ENCODE measurements at regions not wholly inside any gene's neighbourhood (a gene's known extent, or its start where the extent isn't known, plus 50 kb on each side); places are given as distances from the start of the nearest gene placed in this dataset.

DNA sequence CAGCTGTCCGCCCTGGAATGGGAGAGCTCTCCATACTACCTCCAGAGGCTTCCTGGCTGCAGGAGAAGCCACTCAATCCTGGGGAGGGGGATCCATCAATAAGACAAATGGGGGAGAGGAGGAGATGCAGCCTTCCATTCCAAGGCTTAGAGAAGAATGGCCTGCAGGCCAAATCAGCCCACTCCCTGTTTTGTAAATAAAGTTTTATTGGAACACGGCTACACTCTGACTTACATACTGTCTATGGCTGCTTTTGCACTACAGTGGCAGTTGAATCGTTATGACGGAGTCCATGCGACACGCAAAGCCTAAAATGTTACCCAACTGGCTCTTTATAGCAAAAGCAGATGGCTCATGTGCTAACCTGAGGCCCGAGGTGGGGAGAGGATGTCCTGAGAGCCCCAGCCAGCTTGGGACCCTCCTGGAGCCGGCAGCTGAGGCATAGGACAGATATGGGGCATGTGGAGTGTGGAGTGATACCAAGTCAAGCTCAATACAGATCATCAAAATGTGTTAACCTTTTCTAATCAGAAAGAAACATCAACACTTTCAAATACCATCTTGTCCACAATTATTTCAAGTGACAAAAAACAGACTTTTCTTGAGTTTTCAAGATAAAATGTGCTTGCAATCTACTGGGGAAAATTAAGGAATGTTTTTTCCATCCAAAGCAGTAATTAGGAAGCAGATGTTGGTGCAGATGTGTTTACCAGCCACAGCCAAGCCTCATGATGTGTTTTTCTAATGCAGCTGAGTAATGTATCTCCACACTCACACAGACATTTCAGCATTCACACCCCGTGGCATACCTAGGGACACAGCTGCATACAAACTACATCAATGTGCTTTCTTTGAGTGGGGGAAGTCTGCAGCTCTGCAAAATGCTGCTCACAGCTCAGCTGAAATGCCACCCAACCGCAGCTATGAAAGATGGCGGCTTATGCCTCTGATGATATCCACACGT is 181.6 kb downstream of the SHANK2 start:
- WGBS, 2 experiments (ENCODE audit: insufficient coverage in 1 of 2, insufficient read length in 1 of 2): 91 to 92% methylated on average over 7 to 12 of the region's 12 CpGs
- no peaks in the 10 kb centered on the region for H3K27me3 ChIP-seq (ENCODE audit: control insufficient read depth, insufficient read depth, low read length, poor library complexity, severe bottlenecking)

GRCh38 chr11:71068963-71069362 is 183.4 kb downstream of the SHANK2 start:
- no peak overlapping the region for H3K4me3 ChIP-seq (ENCODE audit: low read length)
- no peaks in the 10 kb centered on the region for H3K36me3 ChIP-seq (ENCODE audit: control insufficient read depth, insufficient read depth, low read length)
- TF ChIP-seq CTCF (conservative IDR thresholded peaks at IDR 0.05): no peak
- no peak overlapping the region for H3K27ac Mint-ChIP-seq
- no peaks in the 10 kb centered on the region for H3K4me1 Mint-ChIP-seq
- peaks cover 7% of the 10 kb centered on the region for H3K36me3 Mint-ChIP-seq (ENCODE audit: low read depth)
- H3K4me3 Mint-ChIP-seq: no peak overlapping the region
- no peaks in the 10 kb centered on the region for H3K27me3 ChIP-seq (ENCODE audit: control insufficient read depth, insufficient read depth, low read length, poor library complexity, severe bottlenecking)
- H3K4me1 ChIP-seq (ENCODE audit: control insufficient read depth, insufficient read depth, low read length): no peaks in the 10 kb centered on the region
- DNase-seq: no peak
- H3K9ac ChIP-seq (ENCODE audit: extremely low read depth, low read length, poor library complexity, severe bottlenecking): no peak overlapping the region
- no peaks in the 10 kb centered on the region for H3K9me3 Mint-ChIP-seq
- H3K9me3 ChIP-seq (ENCODE audit: control insufficient read depth, low read length): no peaks in the 10 kb centered on the region
- WGBS, 2 experiments (ENCODE audit: insufficient coverage in 1 of 2, insufficient read length in 1 of 2): 96 to 100% methylated on average over 1 of the region's 1 CpG
- H3K27me3 Mint-ChIP-seq (ENCODE audit: insufficient read depth): no peaks in the 10 kb centered on the region
- H3K27ac ChIP-seq (ENCODE audit: low read depth, low read length): no peak overlapping the region

More for the DNA sequence above, 181.6 kb downstream of the SHANK2 start:
- Histone ChIP-seq H3K9me3 (ENCODE audit: control insufficient read depth, low read length) (no peaks in the 10 kb centered on the region), H3K4me3 (ENCODE audit: low read length) (no peak overlapping the region), H3K9ac (ENCODE audit: extremely low read depth, low read length, poor library complexity, severe bottlenecking) (no peak overlapping the region), H3K4me1 (ENCODE audit: control insufficient read depth, insufficient read depth, low read length) (no peaks in the 10 kb centered on the region), H3K27ac (ENCODE audit: low read depth, low read length) (no peak overlapping the region), H3K36me3 (ENCODE audit: control insufficient read depth, insufficient read depth, low read length) (no peaks in the 10 kb centered on the region)
- DNase-seq: no peak
- no peak overlapping the region for H3K27ac Mint-ChIP-seq
- no peak overlapping the region for H3K4me3 Mint-ChIP-seq
- H3K27me3 Mint-ChIP-seq (ENCODE audit: insufficient read depth): no peaks in the 10 kb centered on the region
- peaks cover 9% of the 10 kb centered on the region for H3K36me3 Mint-ChIP-seq (ENCODE audit: low read depth)
- no peaks in the 10 kb centered on the region for H3K9me3 Mint-ChIP-seq
- no peaks in the 10 kb centered on the region for H3K4me1 Mint-ChIP-seq
- no peak for TF ChIP-seq CTCF (conservative IDR thresholded peaks at IDR 0.05)

GRCh38 chr11:71067753-71068152 is 184.6 kb downstream of the SHANK2 start:
- H3K4me1 Mint-ChIP-seq: no peaks in the 10 kb centered on the region
- no peak for DNase-seq
- Histone ChIP-seq H3K36me3 (ENCODE audit: control insufficient read depth, insufficient read depth, low read length) (no peaks in the 10 kb centered on the region), H3K4me1 (ENCODE audit: control insufficient read depth, insufficient read depth, low read length) (no peaks in the 10 kb centered on the region), H3K27me3 (ENCODE audit: control insufficient read depth, insufficient read depth, low read length, poor library complexity, severe bottlenecking) (no peaks in the 10 kb centered on the region), H3K27ac (ENCODE audit: low read depth, low read length) (no peak overlapping the region), H3K9ac (ENCODE audit: extremely low read depth, low read length, poor library complexity, severe bottlenecking) (no peak overlapping the region), H3K4me3 (ENCODE audit: low read length) (no peak overlapping the region), H3K9me3 (ENCODE audit: control insufficient read depth, low read length) (no peaks in the 10 kb centered on the region)
- WGBS, 2 experiments (ENCODE audit: insufficient coverage in 1 of 2, insufficient read length in 1 of 2): 90 to 97% methylated on average over 4 to 6 of the region's 6 CpGs
- H3K4me3 Mint-ChIP-seq: no peak overlapping the region
- no peaks in the 10 kb centered on the region for H3K27me3 Mint-ChIP-seq (ENCODE audit: insufficient read depth)
- peaks cover 7% of the 10 kb centered on the region for H3K36me3 Mint-ChIP-seq (ENCODE audit: low read depth)
- H3K27ac Mint-ChIP-seq: no peak overlapping the region
- H3K9me3 Mint-ChIP-seq: no peaks in the 10 kb centered on the region
- no peak for TF ChIP-seq CTCF (conservative IDR thresholded peaks at IDR 0.05)
